ENCODE measurements at regions not wholly inside any gene's neighbourhood (a gene's known extent, or its start where the extent isn't known, plus 50 kb on each side); places are given as distances from the start of the nearest gene placed in this dataset.

- no peak for DNase-seq (ENCODE audit: low read depth)
Measured at GRCh38 chr13:73293913-73294523, 235.2 kb downstream of the KLF5 start.

DNA sequence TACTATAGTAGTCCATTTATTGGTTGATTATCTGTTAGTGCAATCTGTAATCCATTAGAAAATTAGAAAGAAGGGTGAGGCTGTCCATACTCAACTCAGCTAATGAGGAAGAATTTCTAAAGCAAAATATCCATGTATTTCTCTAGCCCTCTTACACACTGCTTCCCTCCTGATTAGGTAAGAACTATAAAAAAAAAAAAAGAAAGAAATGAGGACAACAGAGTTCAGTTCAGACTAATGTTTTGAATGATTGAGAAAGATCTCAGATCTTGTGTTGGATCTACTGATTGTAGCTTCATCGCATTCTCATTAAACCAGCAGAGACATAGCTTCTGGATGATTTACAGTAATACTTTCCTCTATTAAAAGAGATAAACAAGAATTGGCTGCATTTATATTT lies 233.3 kb downstream of the KLF5 start:
- DNase-seq (ENCODE audit: low read depth) = no peak

DNA sequence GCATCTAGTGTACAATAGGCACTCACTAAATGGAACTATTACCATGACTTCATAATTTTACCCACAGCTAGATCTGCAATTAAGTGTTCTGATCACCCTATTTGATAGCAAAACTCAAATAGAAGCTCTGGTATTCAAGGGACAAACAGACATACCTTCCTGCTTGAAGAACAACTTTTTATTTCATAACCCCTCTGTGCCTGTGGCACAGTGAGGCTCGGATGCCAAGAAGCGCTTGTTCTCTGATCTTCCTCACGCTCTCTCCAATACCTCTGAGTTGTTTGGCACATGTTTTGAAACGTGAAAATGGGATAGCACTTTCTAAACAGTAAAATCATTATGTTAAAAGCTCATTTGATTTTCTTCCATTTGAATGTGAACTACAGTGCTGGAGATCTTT lies 232.0 kb downstream of the KLF5 start:
- DNase-seq (ENCODE audit: low read depth) = no peak

- DNase-seq (ENCODE audit: low read depth) = no peak
Measured at GRCh38 chr13:73288596-73288995, 229.8 kb downstream of the KLF5 start.

- no peak for DNase-seq (ENCODE audit: low read depth)
Measured at GRCh38 chr13:73287831-73288230, 229.0 kb downstream of the KLF5 start.

DNA sequence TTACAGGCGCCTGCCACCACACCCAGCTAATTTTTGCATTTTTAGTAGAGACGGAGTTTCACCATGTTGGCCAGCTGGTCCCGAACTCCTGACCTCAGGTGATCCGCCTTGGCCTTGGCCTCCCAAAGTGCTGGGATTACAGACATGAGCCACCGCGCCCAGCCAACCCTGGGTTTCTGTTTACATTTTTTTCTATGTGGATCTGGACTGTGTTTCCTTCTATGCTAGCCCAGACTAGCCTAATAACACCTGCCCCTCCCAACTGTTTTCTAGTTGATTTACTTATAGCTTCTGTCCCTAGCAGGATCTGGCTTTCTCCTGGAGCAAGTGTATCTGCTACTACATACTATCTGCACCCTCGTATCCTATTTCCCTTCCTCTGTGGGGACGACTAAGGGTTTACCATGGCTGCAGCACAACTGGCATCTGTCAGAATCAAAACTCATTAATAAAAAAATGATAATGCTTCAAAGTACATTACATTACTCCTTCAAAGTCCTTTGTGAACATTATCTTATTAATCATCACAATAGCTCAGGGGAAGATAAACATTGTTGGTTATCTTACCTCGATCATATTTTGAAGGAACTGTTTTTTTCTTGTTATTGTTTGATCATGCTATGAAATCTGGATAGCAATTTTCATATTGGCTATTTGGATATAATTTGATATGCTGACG lies 228.3 kb downstream of the KLF5 start:
- no peak for DNase-seq (ENCODE audit: low read depth)

- DNase-seq (ENCODE audit: low read depth) = no peak
Measured at GRCh38 chr13:73286177-73286576, 227.4 kb downstream of the KLF5 start.

GRCh38 chr13:73284081-73284874 lies 225.5 kb downstream of the KLF5 start:
- DNase-seq (ENCODE audit: low read depth) = no peak

GRCh38 chr13:73283636-73284035 lies 224.8 kb downstream of the KLF5 start:
- DNase-seq (ENCODE audit: low read depth) = no peak

DNA sequence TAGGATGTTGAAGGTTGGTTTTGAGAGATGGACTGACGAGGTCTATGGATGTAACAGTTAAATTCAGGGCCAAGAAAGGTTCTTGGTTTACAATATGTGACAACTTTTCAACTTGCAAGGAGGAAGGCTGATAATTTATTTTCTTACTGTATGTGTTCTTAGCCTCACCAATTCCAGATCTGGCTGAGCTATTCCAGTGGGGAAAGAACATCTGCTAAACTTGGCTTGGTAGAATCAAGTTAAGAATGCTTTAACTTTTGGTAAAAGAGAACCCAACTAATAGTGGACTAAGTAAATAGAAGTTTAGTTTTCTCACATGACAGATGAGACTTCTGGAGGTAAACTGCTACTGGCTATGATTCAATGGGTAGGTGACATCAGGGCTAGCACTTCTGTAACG lies 222.9 kb downstream of the KLF5 start:
- DNase-seq (ENCODE audit: low read depth) = no peak

DNA sequence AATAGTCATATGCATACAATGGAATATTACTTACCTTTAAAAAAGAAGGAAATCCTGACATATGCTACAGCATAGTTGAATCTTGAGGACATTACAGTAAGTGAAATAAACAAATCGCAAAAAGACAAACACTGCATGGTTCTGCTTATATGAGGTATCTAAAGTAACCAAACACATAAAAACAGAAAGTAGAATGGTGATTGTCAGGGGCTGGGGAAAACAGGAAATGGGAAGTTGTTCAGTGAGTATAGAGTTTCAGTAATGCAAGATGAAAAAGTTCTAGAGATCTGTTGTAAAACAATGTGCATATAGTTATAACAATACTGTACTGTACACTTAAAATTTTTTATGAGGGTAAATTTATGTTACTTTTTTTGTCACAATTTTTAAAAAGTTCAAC lies 219.4 kb downstream of the KLF5 start:
- no peak for DNase-seq (ENCODE audit: low read depth)

DNA sequence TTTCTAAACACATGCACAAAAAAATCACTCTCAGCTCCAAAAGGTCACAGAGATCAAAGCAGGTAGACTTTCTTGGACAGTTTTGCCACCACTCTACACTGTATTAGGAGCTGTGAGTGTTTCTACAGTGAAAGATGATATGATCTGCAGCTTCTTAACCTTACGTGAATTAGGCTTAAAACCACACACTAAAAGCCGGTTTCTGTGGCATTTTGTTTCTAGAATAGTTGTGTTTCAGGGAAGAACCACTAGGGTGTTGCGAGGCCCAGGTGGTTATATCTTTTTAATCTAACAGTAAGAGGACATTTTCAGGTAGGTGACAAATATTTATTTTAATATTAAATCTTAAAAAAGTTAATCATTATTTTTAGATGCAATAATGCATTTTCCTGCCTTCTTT lies 216.4 kb downstream of the KLF5 start:
- no peak for DNase-seq (ENCODE audit: low read depth)

GRCh38 chr13:73274147-73274546 lies 215.3 kb downstream of the KLF5 start:
- DNase-seq (ENCODE audit: low read depth) = peak; percentile 6

DNA sequence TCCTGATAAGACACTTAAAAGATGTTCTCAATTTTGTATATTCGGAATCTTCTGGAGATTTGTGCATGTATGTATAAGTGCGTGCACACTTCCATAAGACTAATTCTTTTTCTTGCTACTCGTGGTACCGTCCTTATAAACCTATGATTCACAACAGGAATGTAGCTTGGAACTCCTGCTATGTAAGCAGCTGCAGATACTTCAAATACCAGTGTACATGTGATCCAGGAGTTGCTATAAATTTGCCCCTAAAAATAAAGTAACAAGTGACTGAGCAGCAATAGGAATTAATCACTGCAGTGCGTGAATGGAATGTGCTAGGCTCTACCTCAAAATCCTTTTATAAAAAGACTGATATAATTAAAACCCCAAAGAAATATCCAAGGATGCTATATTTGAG lies 214.9 kb downstream of the KLF5 start:
- DNase-seq (ENCODE audit: low read depth) = peak; percentile 74

GRCh38 chr13:73273276-73273675 lies 214.5 kb downstream of the KLF5 start:
- no peak for DNase-seq (ENCODE audit: low read depth)

- DNase-seq (ENCODE audit: low read depth) = no peak
Measured at GRCh38 chr13:73272831-73273230, 214.0 kb downstream of the KLF5 start.

GRCh38 chr13:73268306-73268705 lies 209.5 kb downstream of the KLF5 start:
- DNase-seq (ENCODE audit: low read depth) = peak; percentile 69

GRCh38 chr13:73266640-73267180 lies 207.9 kb downstream of the KLF5 start:
- DNase-seq (ENCODE audit: low read depth) = no peak

- no peak for DNase-seq (ENCODE audit: low read depth)
Measured at GRCh38 chr13:73262862-73263627, 204.2 kb downstream of the KLF5 start.

- no peak for DNase-seq (ENCODE audit: low read depth)
Measured at GRCh38 chr13:73261739-73262216, 203.0 kb downstream of the KLF5 start.

- DNase-seq (ENCODE audit: low read depth) = no peak
Measured at GRCh38 chr13:73259061-73260017, 200.5 kb downstream of the KLF5 start.

All from M059J (cell line).